Endothelial cell of umbilical vein (primary cell): ENCODE measurements at regions not wholly inside any gene's neighbourhood (a gene's known extent, or its start where the extent isn't known, plus 50 kb on each side); places are given as distances from the start of the nearest gene placed in this dataset.

Experiments used
- BruUV-seq: library from RNA; stranded (reverse); fragments of 400-500 nt; replicated peaks from 2 replicates; lab custom pipeline; 2021; lab: Mats Ljungman, UMichigan
- CTCF ChIA-PET: fragments of 300-600, 350-600 bp; sonication (Branson Sonifier 250); formaldehyde crosslinking; loops from one replicate; lab custom pipeline; 2021; ENCODE audit warnings: antibody characterized with exemption, inconsistent platforms; lab: Charles Lee
- POLR2A ChIA-PET: fragments of 300-600, 350-600 bp; sonication (Branson Sonifier 250); formaldehyde crosslinking; loops from one replicate; lab custom pipeline; 2021; ENCODE audit warnings: antibody characterized with exemption, inconsistent platforms; lab: Charles Lee
- DNase-seq: peaks from one replicate; pipeline ENCODE4 v3.0.0-alpha.2; 2011; ENCODE audit warnings: low read depth, low spot score
- FAIRE-seq: peaks from 2 replicates; lab custom pipeline; 2011; peaks lifted over from hg19 to GRCh38; lab: Jason Lieb, UNC
- H2AFZ ChIP-seq: 2 replicates; pipeline ENCODE4 v1.6.0; 2012; ENCODE audit warnings: low read depth, low read length, control low read depth, inconsistent platforms
- H3K27ac ChIP-seq: 2 replicates; pipeline ENCODE4 v1.5.1; 2011; ENCODE audit warnings: low read depth, mild to moderate bottlenecking, control low read depth, low read length, moderate library complexity; ENCODE audit not compliant: insufficient read depth
- H3K27me3 ChIP-seq, 2 experiments: 2 replicates each; pipeline versions ENCODE4 v1.6.0 to v1.6.1; 2011; ENCODE audit warnings: low read length in 2 of 2, mixed read lengths in 1 of 2; ENCODE audit not compliant: control insufficient read depth in 2 of 2, insufficient read depth in 2 of 2
- H3K36me3 ChIP-seq, 2 experiments: 2 replicates in 1 of 2; 3 replicates in 1 of 2; pipeline ENCODE4 v1.5.1; 2011; ENCODE audit warnings: low read length in 2 of 2, mild to moderate bottlenecking in 1 of 2, moderate library complexity in 1 of 2; ENCODE audit not compliant: control insufficient read depth in 2 of 2, insufficient read depth in 2 of 2; ENCODE audit errors: extremely low read depth in 1 of 2
- H3K4me1 ChIP-seq: 3 replicates; pipeline ENCODE4 v1.5.1; 2011; ENCODE audit warnings: mild to moderate bottlenecking, low read length; ENCODE audit not compliant: control insufficient read depth, insufficient read depth; ENCODE audit errors: extremely low read depth
- H3K4me2 ChIP-seq: 2 replicates; pipeline ENCODE4 v1.6.1; 2011; ENCODE audit warnings: low read length, control low read depth, mixed read lengths; ENCODE audit not compliant: insufficient read depth
- H3K4me3 ChIP-seq, 3 experiments: fragments of 200-600 bp in 1 of 3; sonication (generic), shearing (Covaris generic) in 1 of 3; replicated peaks in 1 of 3; 2 replicates each; pipeline ENCODE4 v1.5.1; 2011 to 2016; ENCODE audit warnings: control low read depth in 3 of 3, low read length in 3 of 3, mild to moderate bottlenecking in 2 of 3, inconsistent platforms in 1 of 3, low read depth in 1 of 3, moderate library complexity in 1 of 3; ENCODE audit not compliant: insufficient read depth in 1 of 3
- H3K79me2 ChIP-seq: 2 replicates; pipeline ENCODE4 v1.6.0; 2012; ENCODE audit warnings: low read length, inconsistent platforms; ENCODE audit not compliant: control insufficient read depth, insufficient read depth
- H3K9ac ChIP-seq: replicated peaks from 2 replicates; pipeline ENCODE3; 2011; ENCODE audit warnings: low read length, control low read depth; ENCODE audit not compliant: insufficient read depth; ENCODE audit errors: extremely low read depth
- H3K9me1 ChIP-seq: replicated peaks from 3 replicates; pipeline ENCODE4 v1.6.0; 2011; ENCODE audit warnings: mild to moderate bottlenecking, low read length; ENCODE audit not compliant: control insufficient read depth, insufficient read depth; ENCODE audit errors: extremely low read depth
- H3K9me3 ChIP-seq: replicated peaks from 2 replicates; pipeline ENCODE4 v1.5.1; 2012; ENCODE audit warnings: low read length, inconsistent platforms; ENCODE audit not compliant: control insufficient read depth, insufficient read depth
- H4K20me1 ChIP-seq: replicated peaks from 2 replicates; pipeline ENCODE3; 2011; ENCODE audit warnings: mild to moderate bottlenecking, low read length; ENCODE audit not compliant: control insufficient read depth, insufficient read depth; ENCODE audit errors: extremely low read depth
- EZH2 ChIP-seq: IDR thresholded peaks from 2 replicates; pipeline ENCODE4 v1.6.1; 2012; ENCODE audit warnings: borderline replicate concordance, low read depth, mild to moderate bottlenecking, moderate library complexity, low read length, inconsistent platforms; ENCODE audit not compliant: severe bottlenecking
- FOS ChIP-seq: IDR thresholded peaks from 2 replicates; pipeline ENCODE4 v1.6.1; 2011; ENCODE audit warnings: mild to moderate bottlenecking, low read length, moderate library complexity, borderline replicate concordance; ENCODE audit not compliant: insufficient read depth
- GATA2 ChIP-seq: IDR thresholded peaks from 2 replicates; pipeline ENCODE4 v1.7.0; 2011; ENCODE audit warnings: low read depth, mild to moderate bottlenecking, moderate library complexity, mixed read lengths, low read length; ENCODE audit not compliant: insufficient read length, insufficient read depth
- JUN ChIP-seq: IDR thresholded peaks from 2 replicates; pipeline ENCODE4 v1.6.1; 2011; ENCODE audit warnings: borderline replicate concordance, low read depth; ENCODE audit not compliant: insufficient read length, insufficient read depth
- MYC ChIP-seq: IDR thresholded peaks from one replicate; pipeline ENCODE4 v1.6.1; 2011; ENCODE audit warnings: mild to moderate bottlenecking, low read depth, low read length
- POLR2A ChIP-seq: IDR thresholded peaks from 2 replicates; pipeline ENCODE4 v1.6.1; 2012; ENCODE audit warnings: low read depth, mild to moderate bottlenecking, control low read depth, low read length
- POLR2AphosphoS5 ChIP-seq: IDR thresholded peaks from 2 replicates; pipeline ENCODE4 v1.6.1; 2012; ENCODE audit warnings: low read depth, mild to moderate bottlenecking, control low read depth, low read length, moderate library complexity; ENCODE audit not compliant: insufficient read depth
- dilution Hi-C: fragments of 300-500 bp; cut with MboI; formaldehyde crosslinking; loops from one replicate; pipeline ENCODE4 v1.15.0; 2019; ENCODE audit warnings: low sequenced_read_pairs; ENCODE audit not compliant: extremely low pct_ligation_motif_present
- intact Hi-C: fragments of 100-400 bp; cut with micrococcal nuclease; formaldehyde crosslinking; loops from one replicate; pipeline ENCODE4 v1.10.0; 2022
- TF ChIP-seq, protein P1 (sequence below): IDR thresholded peaks from 2 replicates; pipeline ENCODE4 v1.6.1; 2011; ENCODE audit not compliant: insufficient read depth, insufficient read length
- TF ChIP-seq, protein P2 (sequence below), 2 donors: IDR thresholded peaks; 1 replicate in 1 of 2; 2 replicates in 1 of 2; pipeline ENCODE4 v1.5.1; 2011; ENCODE audit warnings: low read length in 2 of 2, mild to moderate bottlenecking in 2 of 2, moderate library complexity in 2 of 2, control low read depth in 1 of 2, inconsistent platforms in 1 of 2, low read depth in 1 of 2; ENCODE audit not compliant: insufficient read depth in 1 of 2; ENCODE audit errors: extremely low read depth in 1 of 2

DNA sequence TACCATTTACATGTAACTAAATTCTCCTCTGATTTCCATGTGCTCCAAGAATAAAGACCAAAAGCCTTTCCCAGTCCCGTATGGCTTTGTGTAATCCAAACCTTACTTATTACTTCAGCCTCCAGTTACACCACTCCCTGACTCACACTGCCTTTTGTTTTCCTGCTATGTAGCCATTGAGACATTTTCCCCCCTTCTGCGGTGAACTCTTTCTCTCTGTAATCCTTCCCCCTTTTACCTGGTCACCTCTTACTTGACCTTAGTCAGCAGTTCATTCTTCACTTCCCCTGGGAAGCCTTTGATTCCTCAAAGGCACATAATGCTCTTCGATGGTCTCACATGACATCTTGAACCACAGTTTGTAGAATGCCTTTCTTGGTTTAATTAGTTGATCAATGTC lies 256.0 kb upstream of the FANCL start:
- CTCF ChIA-PET = no interaction called here
- no peak for FAIRE-seq
- Histone ChIP-seq H4K20me1 (no peaks in the 10 kb centered on the region), H3K9me1 (no peaks in the 10 kb centered on the region), H3K9ac (no peak overlapping the region), H3K4me1 (no peaks in the 10 kb centered on the region), H3K9me3 (no peaks in the 10 kb centered on the region), H3K4me3 (no peak overlapping the region), H3K36me3 (no peaks in the 10 kb centered on the region), H3K79me2 (no peaks in the 10 kb centered on the region), H2AFZ (no peak overlapping the region), H3K4me2 (no peak overlapping the region), H3K27me3 (peaks cover 4 to 5% of the 10 kb centered on the region in 2 experiments), H3K27ac (no peak overlapping the region)
- intact Hi-C loops (no loop called here), dilution Hi-C loops (no loop called here)
- POLR2A ChIA-PET = no interaction called here
- TF ChIP-seq EZH2 (no peak), JUN (no peak), GATA2 (no peak), FOS (no peak), POLR2A (no peak), POLR2AphosphoS5 (no peak), MYC (no peak)
- TF ChIP-seq, protein P1, sequence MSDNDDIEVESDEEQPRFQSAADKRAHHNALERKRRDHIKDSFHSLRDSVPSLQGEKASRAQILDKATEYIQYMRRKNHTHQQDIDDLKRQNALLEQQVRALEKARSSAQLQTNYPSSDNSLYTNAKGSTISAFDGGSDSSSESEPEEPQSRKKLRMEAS = no peak
- TF ChIP-seq, protein P2, sequence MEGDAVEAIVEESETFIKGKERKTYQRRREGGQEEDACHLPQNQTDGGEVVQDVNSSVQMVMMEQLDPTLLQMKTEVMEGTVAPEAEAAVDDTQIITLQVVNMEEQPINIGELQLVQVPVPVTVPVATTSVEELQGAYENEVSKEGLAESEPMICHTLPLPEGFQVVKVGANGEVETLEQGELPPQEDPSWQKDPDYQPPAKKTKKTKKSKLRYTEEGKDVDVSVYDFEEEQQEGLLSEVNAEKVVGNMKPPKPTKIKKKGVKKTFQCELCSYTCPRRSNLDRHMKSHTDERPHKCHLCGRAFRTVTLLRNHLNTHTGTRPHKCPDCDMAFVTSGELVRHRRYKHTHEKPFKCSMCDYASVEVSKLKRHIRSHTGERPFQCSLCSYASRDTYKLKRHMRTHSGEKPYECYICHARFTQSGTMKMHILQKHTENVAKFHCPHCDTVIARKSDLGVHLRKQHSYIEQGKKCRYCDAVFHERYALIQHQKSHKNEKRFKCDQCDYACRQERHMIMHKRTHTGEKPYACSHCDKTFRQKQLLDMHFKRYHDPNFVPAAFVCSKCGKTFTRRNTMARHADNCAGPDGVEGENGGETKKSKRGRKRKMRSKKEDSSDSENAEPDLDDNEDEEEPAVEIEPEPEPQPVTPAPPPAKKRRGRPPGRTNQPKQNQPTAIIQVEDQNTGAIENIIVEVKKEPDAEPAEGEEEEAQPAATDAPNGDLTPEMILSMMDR (IDR thresholded peaks at IDR 0.05; ENCODE audit: extremely low read depth in 1 of 2, insufficient read depth in 1 of 2, low read depth in 1 of 2, low read length in 2 of 2) = no peak
- no peak for DNase-seq
- BruUV-seq = no TSS peak
